ENCODE measurements at regions not wholly inside any gene's neighbourhood (a gene's known extent, or its start where the extent isn't known, plus 50 kb on each side); places are given as distances from the start of the nearest gene placed in this dataset.

GRCh38 chr1:65535981-65536380 lies 115.5 kb downstream of the LEPR start:
- TF ChIP-seq CTCF (IDR thresholded peaks at IDR 0.05; ENCODE audit: low read depth, low read length) (no peak), MAX (IDR thresholded peaks at IDR 0.05; ENCODE audit: low read depth, low read length) (no peak), MYC (IDR thresholded peaks at IDR 0.05; ENCODE audit: low read depth, low read length) (no peak)

Data from NB4 (cell line).